ENCODE measurements at regions not wholly inside any gene's neighbourhood (a gene's known extent, or its start where the extent isn't known, plus 50 kb on each side); places are given as distances from the start of the nearest gene placed in this dataset.

DNA sequence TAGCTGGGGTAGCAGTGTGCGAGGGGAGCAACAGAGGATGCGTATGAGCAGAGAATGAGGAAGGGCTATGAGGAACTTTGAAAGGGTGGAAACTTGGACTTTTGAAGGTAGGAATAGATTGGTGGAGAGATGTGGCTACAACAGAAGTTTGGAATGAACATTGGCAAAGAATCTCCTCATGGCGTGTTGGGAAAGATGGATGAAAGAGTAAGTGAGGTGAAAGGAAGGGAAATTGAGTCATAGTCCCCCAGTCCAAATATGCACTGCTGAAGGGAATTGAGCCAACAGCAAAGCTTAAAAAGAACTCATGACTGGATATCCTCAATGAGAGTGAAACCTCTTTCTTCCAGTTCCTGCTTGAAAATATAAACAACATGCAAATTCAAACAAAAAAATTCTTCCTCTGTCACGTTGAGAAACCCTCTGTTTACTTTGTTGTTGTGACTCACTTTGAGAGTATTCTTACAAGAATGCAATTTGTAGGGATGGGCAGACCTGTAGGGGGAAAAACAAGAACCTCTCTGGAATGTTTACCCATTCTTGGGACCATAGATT is 313.2 kb upstream of the KCNJ16 start:
- no peak for DNase-seq (ENCODE audit: low read depth in 3 of 3, low spot score in 2 of 3)

DNA sequence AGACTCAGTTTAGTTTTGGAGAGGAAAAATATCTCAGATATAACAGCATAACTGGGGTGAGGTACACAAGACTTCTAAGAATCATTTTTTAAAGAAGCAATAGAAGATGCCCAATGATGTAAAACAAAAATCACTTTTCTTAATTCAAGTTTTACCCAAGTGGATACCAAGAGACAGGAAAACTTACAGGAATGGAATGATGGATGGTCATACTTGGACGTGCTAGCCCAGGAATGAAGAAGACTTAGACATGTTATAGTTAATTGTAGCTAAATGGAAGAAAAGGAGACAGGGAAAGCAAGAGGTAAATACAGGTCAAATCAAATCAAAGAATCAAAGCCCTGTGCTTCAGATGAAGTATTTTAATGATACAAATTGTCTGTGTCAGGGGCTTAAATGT is 312.7 kb upstream of the KCNJ16 start:
- DNase-seq (ENCODE audit: low read depth in 3 of 3, low spot score in 2 of 3) = no peak

DNA sequence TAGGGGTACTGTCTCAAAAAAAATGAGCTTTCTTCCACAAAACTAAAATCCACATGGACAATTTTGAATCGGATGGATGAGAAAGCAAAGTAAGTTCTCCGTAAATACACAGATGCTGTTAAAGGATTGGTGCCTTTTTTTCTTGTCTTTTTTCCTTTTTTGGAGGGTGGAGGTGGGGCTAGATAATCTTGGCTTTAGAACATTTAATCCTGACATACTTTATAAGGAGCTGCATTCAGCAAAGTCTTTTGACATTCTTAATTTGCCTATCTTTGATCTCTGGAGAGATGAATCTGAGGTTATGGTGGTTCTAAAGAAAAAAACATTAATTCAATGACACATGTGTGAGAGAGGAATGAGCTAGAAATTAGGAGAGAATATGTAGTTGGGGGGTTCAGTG is 312.3 kb upstream of the KCNJ16 start:
- no peak for DNase-seq (ENCODE audit: low read depth in 3 of 3, low spot score in 2 of 3)

DNA sequence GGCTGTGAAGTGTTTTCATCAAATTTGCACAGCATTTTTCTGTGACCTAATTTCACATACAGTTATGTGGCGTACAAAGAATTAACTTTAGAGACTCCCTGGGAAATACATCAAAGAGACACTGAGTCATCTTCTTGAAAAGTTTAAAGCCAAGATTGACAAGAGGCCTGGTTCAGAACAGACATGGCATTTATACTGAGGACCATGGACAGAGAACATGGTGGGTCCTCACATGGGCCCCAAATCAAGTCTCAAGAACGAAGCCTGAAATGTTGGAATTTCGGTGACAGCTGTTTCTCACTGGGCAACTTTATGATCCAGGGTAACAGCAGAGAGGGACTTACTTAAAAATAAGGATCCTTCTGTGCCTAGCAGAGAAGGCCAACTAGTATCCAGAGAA is 311.5 kb upstream of the KCNJ16 start:
- DNase-seq (ENCODE audit: low read depth in 3 of 3, low spot score in 2 of 3) = no peak

DNA sequence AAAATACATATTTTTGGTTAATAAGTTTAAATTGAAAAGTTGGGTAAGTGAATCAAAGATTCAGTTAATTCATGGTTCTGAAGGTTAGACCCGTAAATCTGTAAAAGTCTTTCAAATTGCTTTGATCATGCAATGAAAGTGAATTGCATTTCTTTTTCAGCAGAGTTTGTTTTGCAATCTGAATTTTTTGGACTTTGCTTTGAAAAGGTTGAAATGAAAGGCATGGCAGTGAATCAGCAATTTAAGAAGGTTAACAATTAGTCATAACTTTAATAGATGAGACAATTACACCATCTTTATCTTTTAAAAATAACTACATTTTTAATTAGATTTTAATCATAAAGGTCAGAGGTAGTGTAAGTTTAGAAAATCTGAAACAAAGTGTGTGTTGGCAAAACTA is 310.9 kb upstream of the KCNJ16 start:
- DNase-seq (ENCODE audit: low read depth in 3 of 3, low spot score in 2 of 3) = no peak

DNA sequence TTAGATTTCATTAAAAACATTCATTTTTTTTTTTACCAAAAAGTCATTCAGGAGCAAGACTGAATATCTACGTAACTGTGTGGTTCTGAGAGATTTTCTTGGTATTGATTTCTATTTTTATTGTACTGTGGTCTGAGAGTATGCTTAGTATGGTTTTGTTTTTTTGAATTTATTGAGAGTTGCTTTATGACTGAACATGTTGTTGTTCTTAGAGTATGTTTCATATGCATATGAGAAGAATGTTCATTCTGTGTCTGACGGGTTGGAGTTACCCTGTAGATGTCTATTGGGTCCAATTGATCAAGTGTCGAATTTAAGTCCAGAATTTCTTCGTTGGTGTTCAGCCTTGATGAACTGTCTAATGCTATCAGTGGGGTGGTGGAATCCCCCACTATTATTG is 306.0 kb upstream of the KCNJ16 start:
- DNase-seq (ENCODE audit: low read depth in 3 of 3, low spot score in 2 of 3) = no peak

DNA sequence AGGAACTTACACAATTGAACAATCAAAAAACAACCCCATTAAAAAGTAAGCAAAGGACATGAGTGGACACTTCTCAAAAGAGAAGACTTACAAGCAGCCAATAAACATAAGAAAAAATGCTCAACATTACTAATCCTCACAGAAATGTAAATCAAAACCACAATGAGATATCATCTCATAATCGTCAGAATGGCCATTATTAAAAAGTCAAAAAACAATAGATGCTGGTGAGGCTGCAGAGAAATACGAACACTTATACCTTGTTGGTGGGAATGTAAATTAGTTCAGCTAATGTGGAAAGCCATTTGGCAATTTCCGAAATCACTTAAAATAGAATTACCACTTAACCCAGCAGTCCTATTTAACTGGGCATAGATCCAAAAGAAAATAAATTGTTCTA is 301.9 kb upstream of the KCNJ16 start:
- no peak for DNase-seq (ENCODE audit: low read depth in 3 of 3, low spot score in 2 of 3)

DNA sequence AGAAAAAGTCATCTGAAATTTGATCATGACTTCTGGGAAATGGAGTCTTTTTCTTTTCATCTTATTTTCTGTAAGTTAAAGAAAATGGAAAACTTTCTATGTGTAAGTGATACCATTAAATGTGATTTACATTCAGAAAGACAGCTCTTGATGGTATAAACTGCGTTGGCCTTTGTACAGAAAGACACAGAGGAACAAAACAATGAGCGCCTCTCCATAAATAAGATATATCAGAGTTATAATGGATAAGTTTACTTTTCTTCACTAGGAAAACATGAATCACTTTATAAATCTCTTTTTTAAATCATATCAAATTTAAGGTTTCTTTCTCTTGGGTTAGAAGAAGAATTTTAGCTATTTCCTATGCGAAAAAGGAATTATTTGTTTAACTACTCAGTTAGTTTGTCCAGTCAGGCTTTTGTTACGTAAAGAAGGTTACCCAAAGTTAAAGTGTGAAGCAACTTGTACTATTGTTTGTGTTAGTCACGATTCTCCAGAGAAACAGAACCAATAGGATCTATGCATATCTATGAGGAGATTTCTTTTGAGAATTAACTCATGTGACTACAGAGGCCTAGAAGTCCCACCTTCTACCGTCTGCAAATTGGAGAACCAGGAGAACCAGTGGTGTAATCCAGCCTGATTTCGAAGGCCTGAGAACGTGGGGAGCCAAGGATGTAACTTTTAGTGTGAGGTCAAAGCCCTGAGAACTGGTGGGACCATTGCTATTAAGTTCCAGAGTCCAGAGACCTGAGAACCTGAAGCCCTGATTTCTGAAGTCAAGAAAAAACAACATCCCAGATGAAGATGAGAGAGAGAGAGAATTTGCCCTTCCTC is 295.4 kb upstream of the KCNJ16 start:
- DNase-seq (ENCODE audit: low read depth in 3 of 3, low spot score in 2 of 3) = no peak

DNA sequence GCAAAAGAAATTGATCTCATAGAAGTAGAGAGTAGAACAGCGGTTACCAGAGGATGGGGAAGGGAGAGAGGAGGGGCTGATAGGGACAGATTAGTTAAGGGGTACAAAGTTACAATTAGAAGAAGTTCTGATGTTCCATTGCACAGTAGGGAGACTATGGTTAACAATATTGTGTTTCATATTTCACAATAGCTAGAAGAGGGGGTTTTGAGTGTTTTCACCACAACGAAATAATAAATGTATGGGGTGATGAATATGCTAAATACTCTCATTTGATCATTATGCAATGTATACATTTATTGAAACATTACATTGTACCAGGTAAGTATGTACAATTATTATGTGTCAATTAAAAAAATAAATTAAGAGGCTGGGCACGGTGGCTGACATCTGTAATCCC is 291.2 kb upstream of the KCNJ16 start:
- DNase-seq (ENCODE audit: low read depth in 3 of 3, low spot score in 2 of 3) = no peak

DNA sequence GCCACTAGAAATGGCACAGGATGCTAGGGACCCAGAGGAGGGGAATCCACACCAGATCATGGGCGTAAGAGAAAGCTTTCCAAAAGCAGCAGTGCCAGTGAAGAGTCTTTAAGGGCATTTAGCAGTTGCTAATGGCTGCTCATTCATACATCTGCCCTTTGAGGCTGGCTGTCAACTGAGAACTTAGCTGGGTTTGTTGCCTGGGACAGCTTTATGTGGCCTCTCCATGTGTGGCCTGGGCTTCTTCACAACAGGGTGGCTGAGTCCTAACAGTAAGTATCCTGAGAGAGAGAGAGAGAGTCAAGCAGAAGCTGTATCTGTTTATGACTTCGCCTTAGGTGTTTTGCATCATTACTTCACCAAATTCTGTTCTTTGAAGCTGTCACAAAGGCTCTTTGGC is 286.1 kb upstream of the KCNJ16 start:
- no peak for DNase-seq (ENCODE audit: low read depth in 3 of 3, low spot score in 2 of 3)

DNA sequence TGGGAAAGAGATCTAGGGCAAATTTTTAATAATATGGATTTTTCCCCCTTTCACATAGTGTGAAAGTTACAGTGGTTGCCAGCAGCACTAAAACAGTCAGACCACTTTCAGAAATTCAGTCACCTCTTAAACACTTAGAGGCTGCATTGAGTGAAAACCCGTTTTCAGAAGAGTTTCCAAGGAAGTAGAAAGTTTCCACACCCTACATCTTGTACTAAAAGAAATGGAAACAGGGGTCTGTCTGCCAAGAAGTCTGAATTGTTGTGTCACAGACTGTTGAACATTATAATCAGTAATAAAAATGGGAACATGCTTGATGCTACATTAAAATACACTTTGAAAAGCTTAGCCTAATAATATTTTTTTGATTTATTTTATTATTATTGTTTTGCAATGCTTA is 278.9 kb upstream of the KCNJ16 start:
- no peak for DNase-seq (ENCODE audit: low read depth in 3 of 3, low spot score in 2 of 3)

DNA sequence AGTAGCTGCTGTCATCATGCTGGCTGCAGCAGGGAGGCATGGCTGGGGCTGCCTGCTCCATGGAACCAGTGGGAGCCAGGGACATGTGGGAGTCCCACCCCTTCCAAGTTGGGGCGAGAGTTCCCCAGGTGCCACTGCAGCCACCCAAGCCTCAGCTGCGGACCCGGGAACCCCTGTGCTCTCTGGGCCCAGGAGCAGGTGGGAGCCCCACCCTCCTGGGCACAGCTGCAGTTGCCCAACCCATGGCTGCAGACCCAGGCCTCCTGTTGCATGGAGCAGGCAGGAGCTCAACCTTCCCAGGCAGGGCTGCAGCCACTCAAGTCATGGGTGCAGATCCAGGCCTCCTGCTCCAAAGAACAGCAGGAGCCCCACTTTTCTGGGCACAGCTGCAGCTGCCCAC is 274.2 kb upstream of the KCNJ16 start:
- DNase-seq (ENCODE audit: low read depth in 3 of 3, low spot score in 2 of 3) = no peak

DNA sequence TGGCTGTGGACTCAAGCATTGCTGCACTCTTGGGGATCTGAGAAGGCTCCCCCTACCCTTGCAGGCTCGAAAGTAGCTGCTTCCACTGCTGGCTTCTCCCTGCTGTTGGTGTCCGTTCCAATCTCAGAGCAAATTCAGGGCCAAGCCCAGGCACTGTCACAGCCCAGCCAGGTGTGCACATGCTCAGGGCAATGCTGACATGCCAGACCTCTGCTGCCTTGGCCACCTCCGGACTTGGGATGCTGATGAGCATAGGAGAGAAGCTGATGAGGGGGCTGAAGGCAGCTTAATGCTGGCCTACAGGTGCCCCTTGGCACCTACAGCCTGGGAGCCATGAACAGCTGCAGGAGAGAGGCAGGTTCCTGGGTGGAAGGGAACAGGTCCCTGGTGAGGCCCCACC is 273.7 kb upstream of the KCNJ16 start:
- DNase-seq (ENCODE audit: low read depth in 3 of 3, low spot score in 2 of 3) = no peak

DNA sequence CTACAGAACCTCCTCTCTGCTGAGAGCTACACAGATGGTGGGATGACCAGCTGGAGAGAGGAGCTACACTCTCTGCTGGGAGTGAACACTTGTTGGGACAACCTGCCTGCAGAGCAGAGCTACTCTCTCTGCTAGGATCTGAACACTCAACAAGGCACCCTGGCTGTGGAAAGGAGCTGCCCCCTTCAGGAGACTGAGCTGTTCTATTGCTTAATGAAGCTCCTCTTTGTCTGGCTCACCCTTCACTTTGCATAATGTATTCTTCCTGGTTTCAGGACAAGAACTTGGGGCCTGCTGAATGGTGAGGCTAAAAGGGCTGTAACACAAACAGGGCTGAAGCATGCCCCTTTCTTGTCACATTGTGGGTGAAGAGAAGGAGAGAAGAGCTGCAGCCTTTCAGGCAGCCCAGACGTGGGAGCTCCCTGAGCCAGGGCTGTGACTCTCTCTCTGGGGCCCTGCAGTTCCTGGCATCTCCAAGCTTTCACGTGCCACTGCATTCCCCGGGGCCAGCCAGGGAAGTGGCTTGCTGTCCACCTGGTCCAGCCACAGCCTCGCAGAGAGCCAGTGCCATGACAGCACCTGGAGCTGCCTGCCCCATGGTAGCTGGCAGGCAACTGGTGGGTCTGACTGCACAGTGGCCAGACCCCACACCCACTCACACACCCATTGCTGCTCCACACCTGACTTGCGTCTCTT is 272.8 kb upstream of the KCNJ16 start:
- no peak for DNase-seq (ENCODE audit: low read depth in 3 of 3, low spot score in 2 of 3)

DNA sequence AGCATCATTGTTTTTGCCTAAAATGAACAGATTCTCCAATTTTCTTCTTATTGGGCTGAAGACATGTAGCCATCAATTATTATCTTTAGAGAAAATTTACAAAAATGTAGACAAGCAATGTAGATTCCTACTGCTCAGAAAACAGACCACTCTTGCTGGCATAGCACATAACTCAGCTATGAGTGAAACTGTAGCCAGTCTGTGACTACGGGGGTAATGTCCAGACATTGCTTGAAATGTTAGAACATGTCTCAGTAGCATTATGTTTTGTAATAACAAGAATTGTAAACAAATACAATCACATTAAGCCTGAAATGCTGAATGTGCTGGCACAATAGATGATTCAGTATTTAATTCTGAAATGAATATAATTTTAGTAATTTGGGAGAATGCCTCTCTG is 265.7 kb upstream of the KCNJ16 start:
- DNase-seq (ENCODE audit: low read depth in 3 of 3, low spot score in 2 of 3) = no peak

DNA sequence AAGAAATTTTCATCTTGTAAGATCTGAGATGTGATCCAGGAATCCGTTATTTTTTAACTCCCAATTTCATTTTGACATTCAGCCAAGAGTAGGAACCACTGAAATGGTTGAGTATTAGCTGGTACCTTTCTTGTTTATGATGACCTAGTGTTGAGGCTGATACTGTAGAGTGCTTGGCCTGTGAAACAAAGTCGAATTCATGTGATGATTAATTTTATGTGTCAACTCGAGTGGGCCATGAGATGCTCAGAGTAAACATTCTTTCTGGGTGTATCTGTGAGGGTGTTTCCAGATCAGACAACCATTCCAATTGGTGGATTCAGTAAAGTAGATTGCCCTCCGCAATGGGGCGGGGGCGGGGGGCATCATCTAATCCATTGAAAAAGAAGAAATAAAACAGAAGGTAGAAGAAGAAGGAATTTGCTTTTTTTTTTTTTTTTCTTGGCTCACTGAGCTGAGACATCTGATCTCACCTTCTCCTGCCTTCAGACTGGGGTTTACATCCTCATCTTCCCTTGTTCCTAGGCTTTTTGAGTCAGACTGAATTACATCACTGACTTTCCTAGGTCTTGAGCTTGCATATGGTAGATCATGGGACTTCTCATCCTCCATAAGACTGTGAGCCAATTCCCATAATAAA is 264.6 kb upstream of the KCNJ16 start:
- no peak for DNase-seq (ENCODE audit: low read depth in 3 of 3, low spot score in 2 of 3)

DNA sequence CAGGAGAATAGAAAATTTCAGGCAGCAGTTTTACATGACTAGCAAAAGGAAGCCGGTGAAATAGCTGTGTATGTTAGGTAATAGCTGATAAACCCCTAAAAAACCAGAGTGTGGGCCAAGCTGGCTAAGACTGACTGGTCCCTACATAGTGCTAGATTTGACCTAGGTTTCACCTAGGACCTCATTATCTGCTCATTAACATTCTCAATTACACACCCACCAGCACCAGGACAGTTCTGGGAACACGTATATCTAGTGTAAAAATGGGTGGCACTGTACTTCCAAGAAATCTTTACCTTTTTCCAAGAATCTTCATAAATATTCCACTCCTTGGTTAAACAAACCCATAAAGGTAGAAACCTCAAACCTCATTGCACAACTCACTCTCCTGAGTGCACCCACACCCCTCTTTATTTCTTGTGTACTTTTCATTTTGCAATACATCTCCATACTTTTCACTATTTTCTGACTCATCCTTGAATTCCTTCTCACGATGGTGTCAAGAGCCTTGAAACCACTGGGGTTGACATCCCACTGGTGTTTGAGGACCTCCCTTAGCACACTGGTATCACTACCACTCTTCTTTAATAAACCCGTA is 262.7 kb upstream of the KCNJ16 start:
- no peak for DNase-seq (ENCODE audit: low read depth in 3 of 3, low spot score in 2 of 3)

DNA sequence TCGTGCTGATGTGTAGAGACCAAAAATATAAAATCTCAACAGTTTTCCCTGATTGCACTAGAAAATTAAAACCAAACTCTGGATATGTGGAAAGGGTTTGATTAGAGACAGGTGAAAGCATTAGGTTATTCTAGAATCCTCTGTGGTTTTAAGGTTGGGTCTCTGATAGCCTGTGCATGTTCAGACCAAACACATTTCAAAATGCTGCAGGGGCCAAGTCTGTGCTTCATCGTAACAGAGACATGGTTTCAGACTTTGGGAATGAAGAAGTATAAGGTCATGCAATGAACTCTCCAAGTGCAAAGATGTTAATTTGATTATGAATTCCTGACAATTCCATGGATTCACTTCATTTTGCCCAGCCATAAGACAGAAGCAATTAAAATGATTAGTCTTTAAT is 261.0 kb upstream of the KCNJ16 start:
- DNase-seq (ENCODE audit: low read depth in 3 of 3, low spot score in 2 of 3) = no peak

DNA sequence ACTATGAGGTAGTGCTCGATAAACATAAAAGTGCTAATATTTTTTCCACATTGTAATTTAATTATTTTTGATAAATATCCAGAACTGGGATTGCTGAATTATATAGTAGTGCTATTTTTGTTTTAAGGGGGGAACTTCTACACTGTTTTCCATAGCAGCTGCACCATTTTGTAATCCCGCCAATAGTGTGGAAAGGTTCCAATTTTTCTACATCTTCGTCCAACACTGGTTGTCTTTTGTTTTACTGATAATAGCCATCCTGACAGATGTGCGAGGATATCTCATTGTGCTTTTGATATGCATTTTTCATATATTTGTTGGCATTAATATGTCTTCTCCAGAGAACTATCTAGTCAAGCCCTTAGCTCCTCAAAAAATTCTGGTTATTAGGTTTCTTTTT is 259.6 kb upstream of the KCNJ16 start:
- DNase-seq (ENCODE audit: low read depth in 3 of 3, low spot score in 2 of 3) = no peak

DNA sequence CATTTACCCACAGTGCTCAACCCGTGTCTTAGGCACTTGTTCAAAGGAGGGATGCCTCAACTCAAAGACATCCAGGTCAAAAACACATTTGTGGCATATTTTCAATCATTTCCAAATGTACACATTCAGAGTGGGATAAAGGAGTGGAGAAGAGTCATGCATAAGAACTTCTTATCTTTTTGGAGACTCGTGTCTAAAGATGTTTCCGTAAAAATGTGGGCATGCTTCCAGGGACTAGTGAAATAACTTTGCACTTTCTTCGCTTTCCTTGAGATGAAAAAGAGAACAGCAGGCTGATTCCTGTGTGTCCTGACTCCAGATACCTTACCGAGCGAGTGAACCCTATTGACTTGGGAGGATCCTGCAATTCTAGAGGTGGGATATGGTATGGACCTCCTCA is 256.6 kb upstream of the KCNJ16 start:
- DNase-seq (ENCODE audit: low read depth in 3 of 3, low spot score in 2 of 3) = no peak

DNA sequence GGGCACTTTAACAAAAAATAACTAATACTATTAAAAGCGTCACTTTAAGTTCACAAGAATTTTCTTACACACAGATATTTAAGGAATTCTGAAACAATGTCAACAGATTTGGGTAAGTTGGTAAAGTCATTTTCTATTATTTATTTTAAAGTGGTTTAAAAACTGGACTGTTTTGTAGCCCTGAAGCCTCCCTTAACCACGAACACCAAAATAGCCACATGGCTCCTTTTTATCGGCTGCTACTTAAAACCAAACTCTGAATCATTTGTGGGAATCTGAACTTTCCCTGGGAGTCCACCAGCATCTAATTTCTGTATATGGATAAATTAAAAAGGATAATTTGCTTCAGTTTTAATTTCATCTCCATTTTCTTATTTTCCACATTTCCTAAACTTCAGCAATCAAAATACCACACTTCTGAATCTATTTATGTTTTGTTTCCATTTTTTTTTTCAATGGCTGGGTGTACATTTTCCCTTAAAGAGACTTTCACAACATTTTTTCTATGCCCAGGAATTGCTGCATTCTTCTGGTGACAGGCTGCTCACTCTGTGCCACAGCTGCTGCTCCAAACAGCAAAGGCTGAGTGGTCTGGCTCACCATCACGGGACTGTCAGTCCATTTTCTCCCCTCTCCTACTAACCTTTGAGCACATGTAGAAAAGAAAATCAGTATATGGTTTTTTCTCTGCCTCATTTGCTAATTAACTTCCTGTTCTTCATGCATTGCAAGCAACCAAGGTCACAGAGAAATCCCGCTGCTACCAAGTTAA is 255.5 kb upstream of the KCNJ16 start:
- no peak for DNase-seq (ENCODE audit: low read depth in 3 of 3, low spot score in 2 of 3)
